ENCODE measurements at regions not wholly inside any gene's neighbourhood (a gene's known extent, or its start where the extent isn't known, plus 50 kb on each side); places are given as distances from the start of the nearest gene placed in this dataset.

DNA sequence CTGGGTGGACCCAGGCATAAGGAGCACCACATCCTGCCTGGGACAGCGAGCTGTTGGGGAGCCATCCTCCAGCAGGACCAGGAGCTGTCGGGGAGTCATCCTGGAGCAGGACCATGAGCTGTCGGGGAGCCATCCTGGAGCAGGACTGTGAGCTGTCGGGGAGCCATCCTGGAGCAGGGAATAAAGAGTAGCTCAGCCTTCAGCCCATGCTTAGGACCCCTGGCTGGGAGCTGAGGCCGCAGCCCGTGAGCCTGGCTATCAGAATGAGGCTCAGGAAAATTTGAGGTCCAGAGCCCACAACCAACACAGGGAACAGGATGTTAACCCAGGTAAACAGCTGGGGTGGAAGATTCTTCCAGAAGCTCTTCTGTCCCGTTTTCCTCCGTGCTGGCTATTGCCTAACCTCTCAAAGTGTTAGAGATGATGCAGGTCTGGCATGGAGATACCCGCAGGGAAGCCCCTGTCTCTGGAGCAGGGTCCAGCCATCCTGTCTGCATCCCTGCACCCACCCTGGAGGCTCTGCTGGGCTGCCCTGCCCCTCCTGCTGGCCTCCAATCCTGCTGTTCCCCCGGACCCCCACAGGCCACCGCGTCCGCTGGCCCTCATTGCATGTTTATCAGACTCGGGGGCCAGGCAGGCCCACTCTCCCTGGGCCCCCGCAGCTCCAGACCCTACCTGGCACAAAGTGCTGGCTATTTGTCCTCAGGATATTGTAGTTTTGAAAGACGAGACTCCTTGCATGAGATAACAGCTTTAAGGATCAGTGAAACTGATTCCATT is 243.5 kb upstream of the MYT1L start:
- no peak for DNase-seq

- peak; percentile 2 for DNase-seq
These were observed 242.7 kb upstream of the MYT1L start for GRCh38 chr2:2573658-2574293.

GRCh38 chr2:2573205-2573604 is 242.1 kb upstream of the MYT1L start:
- no peak for DNase-seq

DNA sequence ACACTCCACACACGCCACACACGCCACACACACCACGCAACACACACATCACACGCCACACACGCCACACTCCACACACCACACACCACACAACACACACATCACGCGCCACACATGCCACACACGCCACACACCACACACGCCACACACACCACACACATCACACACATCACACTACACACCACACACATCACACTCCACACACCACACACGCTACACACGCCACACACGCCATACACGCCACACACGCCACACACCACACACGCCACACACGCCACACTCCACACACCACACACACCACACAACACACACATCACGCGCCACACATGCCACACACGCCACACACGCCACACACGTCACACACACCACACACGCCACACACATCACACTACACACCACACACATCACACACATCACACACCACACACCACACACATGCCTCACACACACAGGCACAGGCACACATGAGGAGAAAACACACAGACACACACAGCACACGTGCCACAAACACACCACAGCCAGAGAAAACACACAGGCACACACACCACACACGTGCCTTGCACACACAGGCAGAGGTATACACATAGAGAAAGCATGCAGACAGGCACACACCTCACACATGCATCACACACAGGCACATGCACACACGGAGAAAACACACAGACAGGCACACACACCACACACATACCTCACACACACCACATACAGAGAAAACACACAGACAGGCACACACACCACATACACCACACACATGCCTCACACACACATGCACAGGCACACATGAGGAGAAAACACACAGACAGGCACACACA is 241.5 kb upstream of the MYT1L start:
- no peak for DNase-seq

- DNase-seq, result no peak
These were observed 240.5 kb upstream of the MYT1L start for GRCh38 chr2:2571301-2572150.

DNA sequence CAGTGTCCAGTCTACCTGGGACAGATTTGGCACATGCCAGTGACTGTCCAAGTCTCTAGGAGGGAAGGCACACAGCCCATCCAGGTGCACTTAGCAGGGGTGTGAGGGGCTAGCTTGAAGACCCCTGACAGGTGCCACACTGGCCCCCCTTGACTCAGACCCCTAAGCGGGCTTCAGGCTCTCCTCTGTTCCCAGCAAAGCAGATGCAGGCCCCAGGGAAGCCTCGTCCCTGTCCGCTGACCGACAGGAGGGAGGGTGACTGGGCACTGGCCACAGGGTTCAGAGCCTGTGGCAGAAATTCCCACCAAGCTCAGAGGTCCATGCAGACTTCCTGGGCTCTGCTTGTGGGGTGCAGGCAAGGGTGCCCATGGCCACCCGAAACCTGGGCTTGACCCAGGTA is 239.8 kb upstream of the MYT1L start:
- no peak for DNase-seq

- no peak for DNase-seq
These were observed 239.3 kb upstream of the MYT1L start for GRCh38 chr2:2570360-2570759.

DNA sequence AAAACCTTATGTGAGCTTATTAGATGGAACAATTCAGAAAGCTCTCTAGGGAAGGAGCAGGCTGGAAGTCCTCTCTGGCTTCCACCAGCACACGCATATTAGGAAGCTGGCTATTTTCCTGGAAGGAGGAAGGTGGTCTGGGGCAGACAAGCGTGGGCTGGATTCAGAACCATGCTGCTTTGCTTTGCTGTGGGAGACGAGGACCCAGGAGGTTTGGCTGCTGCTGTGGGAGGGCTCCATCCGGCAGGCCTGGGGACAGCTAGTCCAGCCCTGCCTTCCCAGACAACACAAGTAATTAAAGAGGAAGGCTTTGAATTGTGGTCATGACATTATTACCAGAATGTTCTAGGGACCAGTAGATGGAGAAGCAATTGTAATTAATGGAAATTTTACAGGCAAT is 238.8 kb upstream of the MYT1L start:
- DNase-seq, result no peak

DNA sequence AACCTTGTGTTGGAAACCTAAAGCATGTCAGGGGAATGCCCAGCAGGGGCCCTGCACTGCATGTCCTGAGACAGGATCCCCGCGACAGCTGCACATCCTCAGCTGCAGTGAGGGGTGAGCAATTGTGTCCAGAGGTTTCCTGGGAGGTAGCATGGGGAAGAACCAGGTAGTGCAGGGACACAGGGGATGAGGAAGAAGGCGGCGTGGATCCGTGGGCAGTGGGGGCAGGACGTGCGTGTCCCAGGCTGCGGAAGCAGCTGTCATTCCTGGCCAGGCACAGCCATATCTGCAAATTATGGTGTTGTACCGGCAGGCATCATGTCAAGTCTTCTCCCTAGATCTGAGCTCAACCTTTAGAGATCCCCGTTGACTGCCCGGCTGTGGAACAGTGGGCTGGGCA is 238.2 kb upstream of the MYT1L start:
- no peak for DNase-seq

- no peak for DNase-seq
These were observed 237.3 kb upstream of the MYT1L start for GRCh38 chr2:2568411-2568810.

DNA sequence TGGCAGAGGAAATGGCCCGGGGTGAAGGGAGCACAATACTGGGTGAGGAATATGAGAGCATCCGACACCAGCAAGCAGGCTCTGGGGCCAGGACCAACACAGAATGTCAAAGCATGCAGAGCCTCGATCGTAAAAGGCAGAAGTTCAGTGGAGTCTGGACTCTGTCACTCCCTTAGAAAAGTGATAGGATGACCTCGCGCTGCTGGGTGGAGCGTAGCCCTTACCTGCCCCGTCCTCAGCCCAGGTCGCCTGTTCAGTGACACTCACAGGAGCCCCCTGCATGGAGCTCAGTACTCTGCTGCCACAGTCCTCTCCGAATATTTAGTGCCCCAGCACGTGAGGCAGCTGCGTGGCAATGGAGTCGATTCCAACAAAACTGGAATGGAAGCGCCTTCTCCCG is 236.7 kb upstream of the MYT1L start:
- DNase-seq, result no peak

GRCh38 chr2:2566396-2567323 is 235.6 kb upstream of the MYT1L start:
- DNase-seq, result no peak

DNA sequence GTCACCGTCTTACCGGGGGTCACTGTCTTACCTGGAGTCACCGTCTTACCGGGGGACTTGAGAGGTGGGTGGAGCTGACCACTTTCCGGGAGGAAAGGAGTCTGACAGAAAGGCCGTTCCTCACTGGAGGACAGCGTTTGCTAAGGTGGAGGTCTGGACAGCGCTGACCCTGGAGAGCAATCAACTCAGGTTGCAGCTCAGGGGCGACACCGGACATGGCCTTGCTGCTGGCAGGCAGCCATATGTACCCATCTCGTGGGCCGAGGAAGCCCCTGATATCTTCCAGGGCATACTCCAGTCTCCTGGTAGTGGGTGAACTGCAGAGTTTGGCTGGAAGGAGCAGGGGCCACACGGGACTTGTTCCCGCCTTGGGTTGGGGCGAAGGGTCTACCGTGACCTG is 234.6 kb upstream of the MYT1L start:
- DNase-seq, result no peak

- no peak for DNase-seq
These were observed 233.4 kb upstream of the MYT1L start for GRCh38 chr2:2564300-2565078.

- DNase-seq, result no peak
These were observed 232.3 kb upstream of the MYT1L start for GRCh38 chr2:2563309-2563860.

DNA sequence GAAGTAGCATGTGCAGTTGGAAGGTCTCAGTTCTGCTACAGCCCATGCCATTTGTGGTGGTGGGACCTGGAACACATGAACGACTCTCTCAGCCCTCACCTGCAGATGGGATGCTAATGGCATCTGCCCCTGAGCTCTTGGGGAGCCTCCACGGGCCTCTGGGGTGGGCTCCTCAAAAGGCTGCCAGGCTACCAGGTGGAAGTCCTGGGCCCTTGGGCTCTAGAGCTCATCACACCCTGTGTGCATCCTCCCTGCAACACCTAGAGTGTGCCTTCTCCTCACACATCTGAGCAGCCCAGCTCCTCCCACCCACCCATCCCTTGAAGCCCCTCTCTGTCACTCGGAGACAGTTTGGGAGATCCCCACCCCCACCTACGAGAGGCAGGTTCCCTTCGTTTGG is 231.8 kb upstream of the MYT1L start:
- no peak for DNase-seq

DNA sequence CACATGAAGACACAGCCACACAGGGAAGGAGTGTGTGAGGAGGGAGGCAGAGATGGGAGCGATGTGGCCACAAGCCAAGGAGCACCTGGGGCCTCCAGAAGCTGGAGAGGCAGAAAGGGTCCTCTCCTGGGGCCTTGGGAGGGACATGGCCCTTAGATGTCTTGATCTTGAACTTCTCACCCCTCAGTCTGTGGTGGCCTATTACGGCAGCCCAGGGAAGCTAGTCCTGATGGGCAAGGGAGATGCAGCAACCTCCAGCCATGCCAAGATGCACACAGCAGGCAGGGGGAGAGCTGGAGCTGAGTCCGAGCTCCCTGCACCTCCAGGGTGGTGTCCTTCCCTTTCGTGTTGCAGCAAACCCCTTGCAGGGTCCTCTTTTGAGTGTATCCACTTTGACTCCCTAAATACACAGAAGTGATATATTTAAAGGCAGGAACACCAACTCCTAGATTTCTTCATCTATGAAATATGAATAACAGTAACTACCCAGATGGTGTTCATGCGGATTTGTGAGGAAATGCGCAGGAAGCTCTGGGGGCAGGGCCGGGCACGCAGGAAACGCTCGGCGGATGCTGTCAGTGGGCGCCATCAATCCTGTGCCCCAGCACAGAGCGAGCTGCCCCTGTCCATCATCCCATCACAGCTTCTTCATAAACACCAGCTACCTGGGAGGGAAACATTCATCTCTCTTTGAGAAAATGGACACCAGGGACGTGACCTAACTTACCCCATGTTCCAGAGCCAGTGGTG is 230.4 kb upstream of the MYT1L start:
- no peak for DNase-seq

- no peak for DNase-seq
These were observed 229.4 kb upstream of the MYT1L start for GRCh38 chr2:2560374-2561015.

GRCh38 chr2:2558476-2558875 is 227.4 kb upstream of the MYT1L start:
- DNase-seq, result no peak
